Panc1 (cell line): ENCODE measurements at regions not wholly inside any gene's neighbourhood (a gene's known extent, or its start where the extent isn't known, plus 50 kb on each side); places are given as distances from the start of the nearest gene placed in this dataset.

ENCODE experiments used
- CTCF ChIP-seq: fragments of 450-650 bp; IDR thresholded peaks from 2 replicates; pipeline ENCODE4 v1.5.1; 2017; ENCODE audit warnings: mild to moderate bottlenecking
- POLR2AphosphoS5 ChIP-seq: IDR thresholded peaks from 2 replicates; pipeline ENCODE4 v1.6.1; 2012; ENCODE audit warnings: mild to moderate bottlenecking, low read depth, low read length, moderate library complexity
- TCF7L2 ChIP-seq: IDR thresholded peaks from 2 replicates; pipeline ENCODE4 v1.6.1; 2011; ENCODE audit warnings: mild to moderate bottlenecking, low read depth, low read length, inconsistent platforms

- TF ChIP-seq CTCF (no peak), POLR2AphosphoS5 (no peak), TCF7L2 (no peak)
These were observed 659.8 kb downstream of the VRK1 start for GRCh38 chr14:97456958-97457357.
